NCI-H748 (cell line): ENCODE measurements at regions not wholly inside any gene's neighbourhood (a gene's known extent, or its start where the extent isn't known, plus 50 kb on each side); places are given as distances from the start of the nearest gene placed in this dataset.
"Not testable (repeated sequence)": the region's sequence is repeated elsewhere in the genome, so short reads cannot be mapped to it uniquely, and the experiment has no call there.

Experiments
- DNase-seq: peaks from one replicate; lab custom pipeline; 2025; ENCODE audit not compliant: unreplicated experiment; lab: John Stamatoyannopoulos, UW

DNA sequence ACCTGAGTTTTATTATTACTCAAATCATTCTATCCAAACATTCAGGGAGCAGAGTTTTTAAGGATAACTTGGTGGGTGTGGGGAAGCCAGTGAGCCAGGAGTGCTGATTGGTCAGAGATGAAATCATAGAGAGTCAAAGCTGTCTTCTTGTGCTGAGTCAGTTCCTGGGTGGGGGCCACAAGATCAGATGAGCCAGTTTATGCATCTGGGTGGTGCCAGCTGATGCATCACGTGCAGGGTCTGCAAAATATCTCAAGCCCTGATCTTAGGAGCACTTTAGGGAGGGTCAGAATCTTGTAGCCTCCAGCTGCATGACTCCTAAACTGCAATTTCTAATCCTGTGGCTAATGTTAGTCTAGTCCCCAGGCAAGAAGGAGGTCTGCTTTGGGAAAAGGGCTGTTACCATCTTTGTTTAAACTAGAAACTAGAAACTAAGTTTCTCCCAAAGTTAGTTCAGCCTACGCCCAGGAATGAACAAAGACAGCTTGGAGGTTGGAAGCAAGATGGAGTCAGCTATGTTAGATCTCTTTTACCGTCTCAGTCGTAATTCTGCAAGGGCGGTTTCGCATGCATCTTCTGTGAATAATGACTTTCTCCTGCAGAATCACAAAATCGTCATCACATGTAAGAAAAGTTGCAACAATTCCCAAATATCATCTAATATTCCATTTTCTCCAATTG is 97.5 kb downstream of the ZNF664 start:
- not testable (repeated sequence) for DNase-seq

DNA sequence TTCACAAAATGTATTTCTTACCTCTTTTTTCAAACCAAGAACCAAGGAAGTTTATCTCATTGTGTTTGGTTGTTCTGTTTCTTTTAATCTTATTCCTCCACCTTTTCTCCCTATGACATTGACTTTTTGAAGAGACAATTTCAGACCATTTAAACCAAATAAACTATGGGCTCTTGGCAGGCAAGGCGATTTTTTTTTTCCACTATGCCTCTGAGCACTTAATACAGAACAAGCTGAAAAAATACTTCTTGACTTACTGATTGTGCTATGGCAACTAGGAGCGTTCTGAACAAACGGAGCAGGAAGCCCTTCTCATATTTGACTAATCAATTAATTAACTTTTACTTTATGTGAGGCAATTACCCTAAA is 98.0 kb downstream of the ZNF664 start:
- DNase-seq: no peak

DNA sequence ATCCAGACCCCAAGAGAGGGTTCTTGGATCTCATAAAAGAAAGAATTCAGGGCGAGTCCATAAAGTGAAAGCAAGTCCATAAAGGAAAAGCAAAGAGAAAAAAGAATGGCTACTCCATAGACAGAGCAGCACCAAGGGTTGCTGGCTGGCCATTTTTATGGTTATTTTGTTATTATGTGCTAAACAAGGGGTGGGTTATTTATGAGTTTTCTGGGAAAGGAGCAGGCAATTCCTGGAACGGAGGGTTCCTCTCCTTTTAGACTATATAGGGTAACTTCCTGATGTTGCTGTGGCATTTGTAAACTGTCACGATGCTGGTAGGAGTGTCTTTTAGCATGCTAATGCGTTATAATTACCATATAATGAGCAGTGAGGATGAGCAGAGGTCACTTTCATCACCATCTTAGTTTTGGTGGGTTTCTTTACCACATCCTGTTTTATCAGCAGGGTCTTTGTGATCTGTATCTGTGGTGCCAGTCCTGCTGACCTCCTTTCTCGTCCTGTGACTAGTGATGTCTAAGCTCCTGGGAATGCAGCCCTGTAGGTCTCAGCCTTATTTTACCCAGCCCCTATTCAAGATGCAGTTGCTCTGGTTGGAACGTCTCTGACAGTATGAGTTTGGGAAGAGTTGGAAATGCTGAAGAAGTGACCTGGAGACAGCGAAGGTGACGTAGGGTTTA is 100.5 kb downstream of the ZNF664 start:
- no peak for DNase-seq

DNA sequence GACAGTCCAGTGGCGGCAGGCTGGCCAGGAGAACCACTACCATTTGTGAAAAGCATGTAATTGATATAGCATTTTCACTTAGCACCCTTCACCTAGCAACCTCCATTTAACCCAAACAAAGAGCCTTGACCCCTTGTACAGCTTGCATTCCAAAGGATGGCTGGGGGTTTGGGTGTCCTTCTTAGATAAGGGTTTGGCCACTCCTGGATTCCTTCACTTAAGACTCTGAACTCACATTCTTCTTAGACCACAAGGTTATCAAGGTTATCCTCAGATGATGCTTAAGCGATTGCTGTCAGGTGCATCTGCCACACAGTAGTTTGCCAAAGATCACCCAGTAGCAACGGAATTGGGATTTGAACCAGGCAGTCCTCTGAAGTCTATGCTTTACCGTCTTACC is 102.8 kb downstream of the ZNF664 start:
- peak; percentile 33 for DNase-seq

DNA sequence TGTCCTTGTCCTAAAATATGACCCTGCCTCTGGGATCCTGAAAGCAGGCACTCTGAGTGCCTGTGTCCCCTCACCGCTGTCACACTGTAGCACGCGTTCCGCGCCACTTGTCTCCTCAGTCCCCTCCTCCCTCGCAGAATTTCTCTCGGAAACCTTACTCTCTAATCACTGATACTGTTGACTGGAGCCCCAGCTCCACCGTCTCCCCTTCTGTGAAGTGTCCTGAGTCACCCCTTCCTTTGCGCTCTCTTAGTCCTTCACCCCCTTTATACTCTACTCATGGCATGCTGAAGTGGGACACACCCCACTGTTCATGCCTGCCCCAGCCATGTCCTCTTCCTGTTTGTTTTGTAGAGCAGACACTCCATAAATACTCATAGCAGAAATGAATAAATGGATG is 104.7 kb downstream of the ZNF664 start:
- no peak for DNase-seq

DNA sequence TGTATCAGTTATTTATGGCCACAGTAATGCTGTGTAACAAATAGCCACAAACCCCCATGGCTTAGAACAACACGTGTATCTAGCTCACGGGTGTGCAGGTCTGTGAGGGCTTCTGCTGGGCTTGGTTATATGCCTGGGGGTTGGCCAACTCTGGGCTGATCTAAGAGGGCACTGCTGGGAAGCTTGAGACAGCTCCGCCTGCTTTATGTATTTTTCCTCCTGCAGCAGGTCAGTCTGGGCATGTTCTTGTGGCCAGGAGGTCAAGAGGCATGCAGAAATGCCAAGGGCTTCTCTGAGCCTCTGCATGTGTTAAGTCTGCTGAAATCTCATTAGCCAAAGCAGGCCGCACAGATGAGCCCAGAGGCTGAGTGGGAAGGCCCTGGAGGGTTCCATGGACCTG is 105.8 kb downstream of the ZNF664 start:
- no peak for DNase-seq

DNA sequence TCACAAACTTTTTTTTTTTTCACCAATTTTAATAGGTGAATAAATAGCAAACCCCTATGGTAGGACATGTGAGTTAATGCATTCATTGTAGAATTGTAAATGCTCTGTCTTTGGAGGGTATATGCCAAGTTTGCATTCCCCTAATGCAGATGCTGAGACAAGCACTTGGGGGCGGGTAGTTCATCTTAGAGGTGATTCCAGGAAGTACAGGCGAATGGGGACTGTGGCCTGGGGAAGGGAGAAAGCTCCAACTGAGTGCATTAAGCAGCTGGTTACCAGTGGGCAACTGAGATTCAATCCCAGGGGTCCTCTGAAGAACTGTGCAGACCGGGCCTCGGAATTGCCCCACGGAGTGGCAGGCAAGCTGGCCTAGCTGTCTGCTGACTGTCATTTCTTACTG is 107.6 kb downstream of the ZNF664 start:
- DNase-seq: no peak

DNA sequence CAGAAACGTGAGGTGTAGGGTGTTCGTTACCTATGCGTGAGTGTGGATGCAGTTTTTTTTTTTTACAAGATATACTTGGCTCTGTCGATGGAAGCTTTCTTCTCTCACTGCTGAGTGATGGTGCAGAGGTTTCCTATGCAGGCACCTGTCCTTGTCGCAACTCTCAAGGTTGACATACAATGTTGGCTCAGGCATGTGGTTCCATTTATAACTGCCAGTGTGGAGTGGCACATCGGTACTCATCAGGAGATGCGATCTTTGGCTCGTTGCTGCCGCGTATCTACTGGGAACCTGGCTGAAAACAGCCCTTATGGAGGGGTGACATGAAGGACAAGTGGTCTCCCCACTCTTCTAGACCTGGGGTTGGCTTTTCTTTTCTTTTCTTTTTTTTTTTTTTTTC is 109.0 kb downstream of the ZNF664 start:
- no peak for DNase-seq

DNA sequence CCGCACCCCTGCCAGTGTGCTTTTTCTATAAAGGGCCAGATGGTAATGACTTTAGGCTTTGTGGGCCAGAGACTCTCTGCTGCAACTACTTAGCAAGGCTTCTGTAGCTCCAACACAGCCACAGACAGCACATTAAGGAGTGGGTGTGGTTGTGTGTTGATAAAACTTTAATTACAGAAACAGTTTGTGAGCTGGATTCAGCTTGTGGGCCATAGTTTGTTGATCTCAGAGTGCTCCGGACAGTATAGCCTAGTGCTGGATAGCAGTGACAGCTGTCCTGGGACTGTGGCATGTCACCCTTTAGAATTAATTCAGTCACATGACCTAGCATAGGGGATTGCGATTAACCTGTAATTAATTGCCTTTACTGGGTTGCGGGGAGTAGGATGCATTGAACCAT is 109.7 kb downstream of the ZNF664 start:
- DNase-seq: no peak

DNA sequence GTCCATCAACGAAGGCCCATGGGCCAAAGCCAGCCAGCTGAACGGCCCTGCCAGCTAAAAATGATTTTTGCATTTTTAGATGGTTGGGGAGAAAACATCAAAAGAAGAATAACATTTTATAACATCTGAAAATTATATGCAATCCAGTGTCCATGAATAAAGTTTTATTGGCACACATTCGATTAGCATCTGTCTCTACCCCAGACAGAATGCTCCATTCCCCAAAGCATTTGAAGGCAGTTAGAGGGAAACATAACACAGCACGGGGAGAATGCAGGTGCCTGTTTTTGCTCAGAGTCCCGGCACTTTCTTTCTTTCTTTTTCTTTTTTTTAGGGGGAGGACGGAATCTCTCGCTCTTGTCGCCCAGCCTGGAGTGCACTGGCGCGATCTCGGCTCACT is 110.7 kb downstream of the ZNF664 start:
- no peak for DNase-seq

DNA sequence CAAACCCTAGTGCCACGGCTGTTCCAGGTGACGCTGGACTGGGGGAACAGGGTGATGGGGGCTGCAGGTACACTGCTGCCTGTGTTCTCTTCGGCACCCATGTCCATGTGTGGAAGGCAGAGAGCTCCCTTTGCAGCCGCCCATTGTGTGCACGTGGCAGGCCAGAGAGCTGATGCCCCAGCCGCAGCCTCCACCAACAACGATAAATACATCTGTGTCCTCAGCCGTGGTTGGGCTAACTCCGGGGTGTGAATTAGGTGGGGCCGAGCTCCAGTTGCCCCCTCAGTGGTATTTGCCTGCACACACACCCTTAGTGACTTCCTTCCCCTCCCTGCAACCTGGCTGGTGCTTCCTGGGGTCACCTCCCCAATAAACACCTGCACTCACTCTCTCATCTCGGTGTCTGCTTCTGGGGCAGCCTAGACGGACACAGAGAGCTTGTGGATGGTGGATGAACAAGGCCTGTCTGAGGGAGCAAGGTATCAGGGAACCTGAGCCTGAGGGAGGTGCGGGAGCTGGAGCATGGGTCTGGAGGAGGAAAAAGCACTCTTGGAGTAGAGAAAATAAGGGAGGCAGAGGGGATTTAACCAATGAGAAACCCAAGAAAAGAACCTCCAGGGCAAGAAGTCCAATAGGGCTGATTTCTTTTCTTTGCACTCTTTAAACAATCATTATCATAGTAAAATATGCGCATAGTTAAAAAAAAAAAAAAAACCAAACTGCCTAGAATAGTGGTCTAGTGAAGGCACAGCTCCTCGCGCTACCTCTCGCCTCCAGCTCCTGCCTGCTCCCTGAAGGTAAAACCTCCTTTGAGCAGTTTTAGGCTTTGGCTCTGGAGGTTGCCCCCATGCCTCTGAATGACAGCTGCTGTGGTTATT is 112.6 kb downstream of the ZNF664 start:
- no peak for DNase-seq

DNA sequence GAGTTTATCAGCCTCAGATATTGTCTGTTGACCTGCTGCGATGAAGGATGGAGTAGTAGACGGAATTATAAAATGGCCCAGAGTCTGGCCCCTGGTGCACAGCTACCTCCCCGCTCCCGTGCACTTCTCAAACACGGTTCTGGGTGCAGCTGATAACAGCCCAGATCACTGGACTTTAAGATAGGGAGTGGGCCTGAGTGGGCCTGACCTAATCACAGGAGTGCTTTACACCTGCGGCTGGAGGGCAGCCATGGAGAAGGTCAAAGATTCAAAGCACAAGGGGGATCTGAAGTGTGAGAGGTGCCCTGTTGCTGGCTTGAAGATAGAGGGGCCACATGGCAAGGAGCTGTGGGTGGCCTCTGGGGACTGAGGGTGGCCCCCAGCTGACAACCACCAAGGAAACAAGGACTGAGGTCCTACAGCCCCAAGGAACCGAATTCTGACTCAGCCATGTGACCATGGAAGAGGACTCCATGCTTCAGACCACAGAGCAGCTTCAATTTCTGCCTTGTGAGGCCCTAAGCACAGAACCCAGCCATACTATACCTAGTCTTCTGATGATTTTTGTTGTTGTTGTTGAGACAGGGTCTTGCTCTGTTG is 113.4 kb downstream of the ZNF664 start:
- no peak for DNase-seq

DNA sequence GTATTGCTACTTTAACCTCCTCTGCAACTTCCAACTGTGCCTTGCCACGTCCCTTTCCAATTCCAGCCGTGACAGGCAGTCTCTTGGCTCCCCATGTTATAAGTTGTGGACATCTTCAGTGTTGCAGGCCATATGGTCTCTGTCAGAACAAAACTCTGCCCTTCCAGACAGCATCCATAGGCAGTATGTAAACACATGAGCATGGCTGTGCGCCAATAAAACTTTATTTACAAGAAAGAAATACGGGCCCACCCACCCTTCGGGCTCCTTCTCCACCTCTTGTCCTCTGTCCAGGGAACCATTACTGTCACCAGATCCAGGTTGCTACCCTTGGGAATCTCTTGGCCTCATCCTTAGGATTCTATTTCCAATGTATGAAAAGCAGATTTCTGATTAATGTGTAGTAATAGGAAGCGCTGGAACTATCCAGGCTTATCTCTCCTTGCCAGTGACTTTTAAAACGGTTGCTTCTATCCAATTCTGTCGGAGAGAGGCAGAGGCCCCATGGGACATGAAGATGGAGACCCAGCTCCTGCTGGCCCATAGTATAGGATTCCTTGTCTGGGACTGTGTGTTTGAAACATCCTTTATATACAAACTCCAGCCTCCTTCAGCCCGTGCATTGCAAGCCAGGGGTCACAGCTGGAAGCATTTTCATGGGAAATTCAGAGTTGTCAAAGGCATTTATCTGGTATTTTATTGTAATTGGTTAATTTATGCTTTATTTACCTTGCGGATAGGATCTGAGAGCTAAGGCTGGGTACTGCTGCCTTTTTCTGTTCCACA is 114.4 kb downstream of the ZNF664 start:
- no peak for DNase-seq

DNA sequence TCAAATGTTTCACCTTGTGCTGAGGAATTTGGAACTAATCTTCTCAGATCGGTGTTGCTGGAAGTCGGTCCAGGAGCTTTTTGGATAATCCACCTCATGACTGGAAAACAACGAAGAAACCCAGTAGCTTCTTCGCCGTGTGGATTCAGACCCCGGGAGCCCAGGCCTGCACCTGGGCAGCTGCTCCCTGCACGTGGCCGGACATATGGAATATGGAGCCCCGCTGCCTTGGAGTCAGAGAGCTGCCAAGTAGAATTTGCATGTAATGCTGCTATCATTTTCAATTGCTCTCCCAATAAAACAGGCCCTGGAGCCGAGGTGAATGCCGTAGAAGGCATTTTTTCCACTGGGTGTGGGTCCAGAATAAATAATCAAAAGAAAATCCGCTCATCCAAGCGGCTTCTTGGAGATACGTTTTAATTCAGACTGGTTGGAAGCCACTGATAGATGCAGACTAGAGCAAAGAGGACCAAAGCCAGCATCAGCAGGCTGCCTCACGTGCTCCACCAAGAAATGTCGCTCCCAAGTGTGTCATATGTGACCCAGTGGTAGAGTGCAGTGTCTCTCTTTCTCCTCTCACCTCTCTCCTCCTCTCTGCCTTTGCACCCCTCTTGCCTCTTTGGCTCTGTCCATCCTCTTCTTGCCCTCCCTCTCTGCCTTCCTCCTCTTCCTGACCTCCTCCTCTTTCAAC is 115.3 kb downstream of the ZNF664 start:
- no peak for DNase-seq

DNA sequence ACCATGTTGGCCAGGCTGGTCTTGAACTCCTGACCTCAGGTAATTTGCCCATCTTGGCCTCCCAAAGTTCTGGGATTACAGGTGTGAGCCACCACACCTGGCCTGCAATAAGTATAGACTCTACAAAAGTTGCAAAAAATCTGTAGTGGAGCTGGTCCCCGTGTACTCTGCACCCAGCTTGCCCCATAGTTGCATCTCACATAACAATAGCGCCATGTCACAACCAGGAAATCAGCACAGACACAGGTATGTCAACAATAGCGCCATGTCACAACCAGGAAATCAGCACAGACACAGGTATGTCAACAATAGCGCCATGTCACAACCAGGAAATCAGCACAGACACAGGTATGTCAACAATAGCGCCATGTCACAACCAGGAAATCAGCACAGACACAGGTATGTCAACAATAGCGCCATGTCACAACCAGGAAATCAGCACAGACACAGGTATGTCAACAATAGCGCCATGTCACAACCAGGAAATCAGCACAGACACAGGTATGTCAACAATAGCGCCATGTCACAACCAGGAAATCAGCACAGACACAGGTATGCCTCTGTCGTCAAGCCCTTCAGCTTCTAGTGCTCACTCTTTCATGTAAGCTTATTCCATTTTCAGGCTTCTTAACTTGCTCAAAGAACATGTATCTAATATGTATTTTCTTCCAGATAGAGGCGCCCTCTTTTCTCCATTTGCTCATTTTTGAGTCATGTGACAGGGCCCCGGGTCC is 116.3 kb downstream of the ZNF664 start:
- DNase-seq: not testable (repeated sequence)

DNA sequence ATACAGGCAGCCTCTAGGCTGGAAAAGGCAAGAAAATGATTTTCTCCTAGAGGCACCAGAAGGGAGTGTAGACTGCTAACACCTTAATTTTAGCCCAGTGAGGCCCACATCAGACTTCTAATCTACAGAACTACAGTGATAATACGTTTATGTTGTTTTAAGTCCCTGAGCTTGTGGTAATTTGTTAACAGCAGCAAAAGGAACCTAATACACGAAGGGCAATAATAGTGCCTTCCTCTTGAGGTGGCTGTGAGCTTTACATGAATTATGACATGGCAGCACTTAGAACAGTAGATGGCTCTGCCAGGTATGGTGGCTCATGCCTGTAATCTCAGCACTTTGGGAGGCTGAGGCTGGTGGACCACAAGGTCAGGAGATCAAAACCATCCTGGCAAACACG is 118.8 kb downstream of the ZNF664 start:
- DNase-seq: no peak

DNA sequence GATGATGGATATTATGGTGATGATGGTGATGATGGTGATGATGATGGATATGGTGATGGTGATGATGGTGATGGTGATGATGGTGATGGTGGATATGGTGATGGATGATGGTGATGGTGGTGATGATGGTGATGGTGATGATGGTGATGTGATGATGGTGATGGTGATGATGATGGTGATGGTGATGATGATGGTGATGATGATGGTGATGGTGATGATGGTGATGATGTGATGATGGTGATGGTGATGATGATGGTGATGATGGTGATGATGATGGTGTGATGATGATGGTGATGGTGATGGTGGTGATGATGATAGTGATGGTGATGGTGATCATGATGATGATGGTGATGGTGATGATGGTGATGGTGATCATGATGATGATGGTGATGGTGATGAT is 119.5 kb downstream of the ZNF664 start:
- not testable (repeated sequence) for DNase-seq

DNA sequence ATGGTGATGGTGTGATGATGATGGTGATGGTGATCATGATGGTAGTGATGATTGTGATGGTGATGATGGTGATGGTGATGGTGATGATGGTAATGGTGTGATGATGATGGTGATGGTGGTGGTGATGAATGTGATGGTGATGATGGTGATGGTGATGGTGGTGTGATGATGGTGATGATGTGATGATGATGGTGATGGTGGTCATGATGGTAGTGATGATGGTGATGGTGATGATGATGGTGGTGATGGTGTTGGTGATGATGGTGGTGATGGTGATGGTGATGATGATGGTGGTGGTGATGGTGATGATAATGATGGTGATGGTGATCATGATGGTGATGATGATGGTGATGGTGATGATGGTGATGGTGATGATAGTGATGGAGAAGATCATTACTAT is 120.3 kb downstream of the ZNF664 start:
- no peak for DNase-seq

DNA sequence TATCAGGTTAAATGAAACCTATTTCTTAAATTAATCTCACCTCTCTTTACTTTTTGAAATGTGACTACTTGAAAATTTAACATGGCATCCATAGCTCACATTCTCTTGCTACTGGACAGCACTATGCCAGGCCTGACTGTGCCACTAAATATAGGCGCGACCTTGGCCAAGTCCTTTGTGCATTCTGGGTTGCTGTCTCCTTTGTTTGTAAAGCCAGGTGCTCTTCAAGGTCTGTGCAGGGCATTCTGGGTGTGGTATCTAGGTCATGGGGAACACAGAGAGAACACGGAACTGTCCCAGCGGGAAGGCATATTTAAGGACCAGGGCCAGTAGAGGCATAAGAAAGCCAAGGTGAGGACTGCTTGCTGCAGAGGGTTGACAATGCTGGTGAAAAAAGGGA is 121.2 kb downstream of the ZNF664 start:
- no peak for DNase-seq

DNA sequence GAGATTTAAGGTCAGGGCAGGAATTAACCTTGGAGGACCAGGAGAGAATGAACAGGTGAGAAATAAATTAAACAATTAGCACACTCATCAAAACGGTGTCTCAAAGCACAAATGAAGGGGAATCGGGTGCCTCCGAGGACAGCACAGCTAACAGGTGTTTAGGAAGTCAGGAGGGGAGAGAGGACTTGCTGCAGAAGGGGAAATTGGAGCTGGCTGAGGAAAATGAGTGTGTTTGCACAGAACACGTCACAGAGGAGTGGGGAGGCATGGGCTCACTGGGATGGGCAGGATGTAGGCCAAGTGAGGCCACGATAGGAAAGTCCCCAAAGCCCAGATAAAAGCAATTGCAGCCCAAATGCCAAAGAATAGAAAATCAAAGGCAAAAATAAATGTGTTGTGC is 121.7 kb downstream of the ZNF664 start:
- peak; percentile 69 for DNase-seq
